AG04450 (cell line): ENCODE measurements at regions not wholly inside any gene's neighbourhood (a gene's known extent, or its start where the extent isn't known, plus 50 kb on each side); places are given as distances from the start of the nearest gene placed in this dataset.

Experiments used
- CTCF ChIA-PET: fragments of 300-600, 350-600 bp; formaldehyde crosslinking; extraction: SDS; loops from one replicate; lab custom pipeline; 2022; ENCODE audit warnings: antibody characterized with exemption, inconsistent platforms; lab: Charles Lee
- POLR2A ChIA-PET: fragments of 350-600 bp; formaldehyde crosslinking; extraction: SDS; loops from one replicate; lab custom pipeline; 2021; ENCODE audit warnings: antibody characterized with exemption, inconsistent platforms; lab: Yijun Ruan, JAX
- DNase-seq: peaks from one replicate; pipeline ENCODE4 v3.0.0-alpha.2; 2011; ENCODE audit warnings: low read depth, low spot score
- H3K27ac ChIP-seq: one replicate; pipeline ENCODE4 v1.5.1; 2012; ENCODE audit warnings: low read depth, low read length, control low read depth
- H3K27me3 ChIP-seq: one replicate; pipeline ENCODE4 v1.6.0; 2012; ENCODE audit warnings: low read length; ENCODE audit not compliant: control insufficient read depth, insufficient read depth
- H3K4me3 ChIP-seq: 2 replicates; pipeline ENCODE4 v1.5.1; 2011; ENCODE audit warnings: mild to moderate bottlenecking, low read depth, low read length, control low read depth
- H3K9me3 ChIP-seq: 2 replicates; pipeline ENCODE4 v1.5.1; 2012; ENCODE audit warnings: low read length; ENCODE audit not compliant: control insufficient read depth, insufficient read depth
- TF ChIP-seq, protein P1 (sequence below): IDR thresholded peaks from 2 replicates; pipeline ENCODE4 v1.5.1; 2011; ENCODE audit warnings: low read depth, low read length, control low read depth, inconsistent platforms

DNA sequence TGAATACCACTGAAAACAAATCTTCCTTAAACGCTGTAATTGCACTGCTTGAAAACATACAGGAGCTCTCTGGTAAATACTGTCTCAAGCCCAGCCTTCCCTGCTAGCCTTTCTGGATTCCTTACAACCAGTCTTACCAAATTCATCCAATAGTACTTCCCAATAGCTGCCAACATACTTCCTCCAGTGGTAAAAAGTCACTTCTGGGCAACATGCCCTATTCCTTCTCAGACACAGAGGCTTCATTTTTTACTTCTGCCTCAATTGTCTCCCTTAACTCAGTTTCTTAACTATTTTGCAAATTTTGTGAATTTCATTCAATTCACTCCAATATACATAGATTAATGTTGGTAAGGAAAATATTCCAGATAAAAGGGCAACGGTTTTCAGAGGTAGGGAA, 166.3 kb downstream of the TBX15 start:
- POLR2A ChIA-PET = no interaction called here

DNA sequence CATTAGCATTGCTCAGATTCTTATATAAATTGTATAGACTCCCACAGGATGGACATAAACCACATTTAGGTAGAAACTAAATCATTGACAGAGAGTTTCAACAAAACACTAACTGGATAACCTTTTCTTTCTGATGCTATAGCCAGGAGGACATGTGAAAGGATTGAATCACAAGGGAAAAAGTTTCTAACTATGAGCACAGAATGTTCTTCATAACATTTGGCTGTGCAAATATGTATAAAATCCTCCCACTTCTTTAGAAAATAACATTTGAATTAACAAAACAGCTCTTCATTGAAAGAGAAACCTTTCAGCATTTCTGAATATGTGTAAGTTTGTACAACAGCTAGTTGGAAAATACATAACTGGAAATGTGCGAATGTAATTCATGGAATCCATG, 167.3 kb downstream of the TBX15 start:
- no peaks in the 10 kb centered on the region for H3K27me3 ChIP-seq
- ChIA-PET POLR2A (no interaction called here), CTCF (no interaction called here)
- H3K9me3 ChIP-seq = no peaks in the 10 kb centered on the region
- H3K27ac ChIP-seq = no peak overlapping the region
- TF ChIP-seq, protein P1, sequence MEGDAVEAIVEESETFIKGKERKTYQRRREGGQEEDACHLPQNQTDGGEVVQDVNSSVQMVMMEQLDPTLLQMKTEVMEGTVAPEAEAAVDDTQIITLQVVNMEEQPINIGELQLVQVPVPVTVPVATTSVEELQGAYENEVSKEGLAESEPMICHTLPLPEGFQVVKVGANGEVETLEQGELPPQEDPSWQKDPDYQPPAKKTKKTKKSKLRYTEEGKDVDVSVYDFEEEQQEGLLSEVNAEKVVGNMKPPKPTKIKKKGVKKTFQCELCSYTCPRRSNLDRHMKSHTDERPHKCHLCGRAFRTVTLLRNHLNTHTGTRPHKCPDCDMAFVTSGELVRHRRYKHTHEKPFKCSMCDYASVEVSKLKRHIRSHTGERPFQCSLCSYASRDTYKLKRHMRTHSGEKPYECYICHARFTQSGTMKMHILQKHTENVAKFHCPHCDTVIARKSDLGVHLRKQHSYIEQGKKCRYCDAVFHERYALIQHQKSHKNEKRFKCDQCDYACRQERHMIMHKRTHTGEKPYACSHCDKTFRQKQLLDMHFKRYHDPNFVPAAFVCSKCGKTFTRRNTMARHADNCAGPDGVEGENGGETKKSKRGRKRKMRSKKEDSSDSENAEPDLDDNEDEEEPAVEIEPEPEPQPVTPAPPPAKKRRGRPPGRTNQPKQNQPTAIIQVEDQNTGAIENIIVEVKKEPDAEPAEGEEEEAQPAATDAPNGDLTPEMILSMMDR = no peak
- DNase-seq = no peak
- no peak overlapping the region for H3K4me3 ChIP-seq

More for the DNA sequence above, 166.3 kb downstream of the TBX15 start:
- H3K27ac ChIP-seq = no peak overlapping the region
- CTCF ChIA-PET = no interaction called here
- DNase-seq = no peak
- no peak overlapping the region for H3K4me3 ChIP-seq
- TF ChIP-seq, protein P1 = no peak
- H3K27me3 ChIP-seq = no peaks in the 10 kb centered on the region
- no peaks in the 10 kb centered on the region for H3K9me3 ChIP-seq

DNA sequence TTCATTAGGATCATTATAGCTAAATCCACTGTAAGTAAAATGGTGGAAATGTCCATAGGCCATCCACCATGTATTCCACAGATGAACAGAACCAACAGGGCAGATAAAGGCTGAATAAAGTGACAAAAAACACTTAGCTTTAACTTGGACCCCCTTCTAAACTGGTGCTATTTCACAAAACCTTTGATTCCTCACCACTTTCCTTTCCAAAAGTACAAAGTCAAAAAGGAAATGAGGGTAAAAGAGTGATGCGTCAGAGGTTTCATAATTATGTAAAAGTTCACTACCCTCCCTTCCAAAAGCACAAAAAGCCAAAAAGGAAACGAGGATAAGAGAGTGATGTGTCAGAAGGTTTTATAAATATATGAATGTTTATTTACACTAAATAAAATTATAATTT, 172.2 kb downstream of the TBX15 start:
- Histone ChIP-seq H3K27ac (no peak overlapping the region), H3K4me3 (no peak overlapping the region), H3K27me3 (no peaks in the 10 kb centered on the region), H3K9me3 (no peaks in the 10 kb centered on the region)
- DNase-seq = no peak
- CTCF ChIA-PET = no interaction called here
- POLR2A ChIA-PET = no interaction called here
- TF ChIP-seq, protein P1 = no peak

DNA sequence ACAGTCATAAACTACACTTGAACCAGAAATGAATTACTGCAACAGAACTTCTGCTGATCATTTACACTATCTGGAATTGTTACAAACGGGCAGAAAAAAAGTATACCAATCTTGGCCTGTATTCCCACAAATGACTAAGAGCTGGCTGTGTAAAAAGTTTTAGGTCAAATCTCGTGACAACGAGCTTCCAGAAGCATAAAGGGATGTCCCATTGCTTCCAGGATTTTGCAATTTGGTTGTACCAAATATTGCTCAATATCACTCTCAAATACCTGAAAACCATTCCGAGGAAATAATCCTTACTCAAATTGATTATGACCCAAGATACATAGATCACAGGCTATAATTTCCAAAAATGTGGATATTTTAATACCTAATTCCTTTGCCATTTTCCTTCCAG, 175.6 kb downstream of the TBX15 start:
- Histone ChIP-seq H3K27ac (no peak overlapping the region), H3K27me3 (no peaks in the 10 kb centered on the region), H3K9me3 (no peaks in the 10 kb centered on the region), H3K4me3 (no peak overlapping the region)
- TF ChIP-seq, protein P1 = no peak
- CTCF ChIA-PET = no interaction called here
- DNase-seq = no peak
- POLR2A ChIA-PET = no interaction called here

DNA sequence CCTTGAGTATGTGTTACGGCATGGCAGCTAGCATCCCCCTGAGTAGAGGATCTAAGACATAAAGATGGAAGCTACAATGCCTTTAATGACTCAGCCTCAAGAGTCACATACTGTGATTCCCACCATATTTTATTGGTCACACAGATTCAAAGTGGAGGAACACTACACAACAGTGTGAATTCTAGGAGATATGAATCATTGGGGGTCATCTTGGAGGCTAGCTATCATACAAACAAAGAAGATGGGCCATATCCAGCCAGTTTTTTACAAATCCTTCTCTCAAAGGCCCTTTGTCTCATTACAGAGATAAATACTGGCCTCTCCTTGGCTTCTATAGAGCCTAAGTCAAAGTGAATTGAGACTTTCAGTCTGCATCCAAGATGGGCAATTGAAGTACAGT, 177.0 kb downstream of the TBX15 start:
- Histone ChIP-seq H3K27me3 (no peaks in the 10 kb centered on the region), H3K27ac (no peak overlapping the region), H3K4me3 (no peak overlapping the region), H3K9me3 (no peaks in the 10 kb centered on the region)
- no peak for DNase-seq
- TF ChIP-seq, protein P1 = no peak
- CTCF ChIA-PET = no interaction called here
- POLR2A ChIA-PET = no interaction called here
